K562 (cell line): ENCODE measurements at regions not wholly inside any gene's neighbourhood (a gene's known extent, or its start where the extent isn't known, plus 50 kb on each side); places are given as distances from the start of the nearest gene placed in this dataset.

ENCODE experiments used
- ATAC-seq: fragments of 200-7000 bp; cut with Tn5 transposase; 3 replicates; pipeline ENCODE4 v1.9.1; 2020; ENCODE audit warnings: moderate library complexity
- BruUV-seq: library from RNA; stranded (reverse); fragments of 400-500 nt; replicated peaks from 2 replicates; lab custom pipeline; 2021; lab: Mats Ljungman, UMichigan
- CTCF ChIA-PET: fragments of 300-600 bp; formaldehyde crosslinking; extraction: SDS; loops from one replicate; lab custom pipeline; 2021; ENCODE audit warnings: low intra/inter-chr PET ratio; lab: Yijun Ruan, JAX
- POLR2A ChIA-PET: fragments of 300-600, 350-650 bp; sonication (Branson Sonifier 250); formaldehyde crosslinking; extraction: SDS; loops from one replicate; lab custom pipeline; 2021; ENCODE audit warnings: antibody characterized with exemption, inconsistent platforms; lab: Yijun Ruan, JAX
- DNase-seq, 4 experiments: peaks; one replicate each; pipeline versions ENCODE4 v3.0.0 to v3.0.0-alpha.2; 2011 to 2018; ENCODE audit warnings: low spot score in 3 of 4, mixed read lengths in 3 of 4; ENCODE audit errors: extremely low read depth in 1 of 4
- FAIRE-seq: peaks from 2 replicates; lab custom pipeline; 2011; peaks lifted over from hg19 to GRCh38; lab: Jason Lieb, UNC
- H2AFZ ChIP-seq: 2 replicates; pipeline ENCODE4 v1.6.0; 2011; ENCODE audit warnings: low read depth, low read length, control low read depth, inconsistent platforms
- H3K27ac ChIP-seq: fragments of 200-600 bp; 3 replicates; pipeline ENCODE4 v1.8.0; 2011; ENCODE audit warnings: low read depth, mild to moderate bottlenecking, control low read depth, inconsistent platforms, low read length, moderate library complexity, mixed read lengths; ENCODE audit errors: extremely low read depth
- H3K27me3 ChIP-seq, 2 experiments: fragments of 300-600 bp in 1 of 2; 2 replicates in 1 of 2; 3 replicates in 1 of 2; pipeline versions ENCODE4 v1.6.0 to v1.8.0; 2011; ENCODE audit warnings: inconsistent platforms in 2 of 2, low read length in 2 of 2, mild to moderate bottlenecking in 1 of 2, mixed read lengths in 1 of 2, moderate library complexity in 1 of 2; ENCODE audit not compliant: control insufficient read depth in 2 of 2, insufficient read depth in 2 of 2
- H3K36me3 ChIP-seq: fragments of 300-600 bp; 3 replicates; pipeline ENCODE4 v1.8.0; 2011; ENCODE audit warnings: mild to moderate bottlenecking, low read length, inconsistent platforms; ENCODE audit not compliant: control insufficient read depth, insufficient read depth
- H3K4me1 ChIP-seq, 2 experiments: fragments of 200-600 bp in 1 of 2; replicated peaks in 1 of 2; 2 replicates in 1 of 2; 3 replicates in 1 of 2; pipeline versions ENCODE4 v1.5.1 to v1.8.0; 2011; ENCODE audit warnings: inconsistent platforms in 2 of 2, low read length in 2 of 2, mild to moderate bottlenecking in 1 of 2, mixed read lengths in 1 of 2, moderate library complexity in 1 of 2; ENCODE audit not compliant: control insufficient read depth in 2 of 2, insufficient read depth in 2 of 2
- H3K4me2 ChIP-seq: 2 replicates; pipeline ENCODE4 v1.6.1; 2011; ENCODE audit warnings: low read length, control low read depth, inconsistent platforms, mixed read lengths; ENCODE audit not compliant: insufficient read depth
- H3K4me3 ChIP-seq: fragments of 200-600 bp; sonication (generic), shearing (Covaris generic); 2 replicates; pipeline ENCODE4 v1.5.1; 2016; ENCODE audit warnings: control low read depth, inconsistent platforms
- H3K79me2 ChIP-seq: fragments of 200-600 bp; 3 replicates; pipeline ENCODE4 v1.8.0; 2011; ENCODE audit warnings: low read length, inconsistent platforms; ENCODE audit not compliant: control insufficient read depth, insufficient read depth
- H3K9ac ChIP-seq, 2 experiments: 2 replicates each; pipeline versions ENCODE4 v1.6.0 to v1.6.1; 2011; ENCODE audit warnings: low read depth in 2 of 2, low read length in 2 of 2, control low read depth in 1 of 2, inconsistent platforms in 1 of 2, mild to moderate bottlenecking in 1 of 2, mixed read lengths in 1 of 2; ENCODE audit not compliant: insufficient read depth in 1 of 2
- H3K9me1 ChIP-seq: one replicate; pipeline ENCODE4 v1.6.0; 2011; ENCODE audit warnings: inconsistent platforms, mild to moderate bottlenecking, low read length, moderate library complexity; ENCODE audit not compliant: control insufficient read depth, insufficient read depth
- H3K9me3 ChIP-seq: replicated peaks from 2 replicates; pipeline ENCODE4 v1.5.1; 2011; ENCODE audit warnings: low read depth, low read length, inconsistent platforms; ENCODE audit not compliant: control insufficient read depth, insufficient read depth
- H4K20me1 ChIP-seq: replicated peaks from 2 replicates; pipeline ENCODE4 v1.6.1; 2011; ENCODE audit warnings: low read length, inconsistent platforms, mixed read lengths; ENCODE audit not compliant: control insufficient read depth, insufficient read depth
- CSDE1 ChIP-seq, 2 experiments: fragments of 450-650 bp; IDR thresholded peaks; 2 replicates each; pipeline ENCODE4 v1.6.1; 2016; ENCODE audit warnings: mild to moderate bottlenecking in 1 of 2
- TAF7 ChIP-seq: fragments of 450-650 bp; IDR thresholded peaks from 2 replicates; pipeline ENCODE4 v1.6.1; 2016; ENCODE audit warnings: missing genetic modification characterization, missing compliant biosample characterization
- TCF7 ChIP-seq: sonication (generic); IDR thresholded peaks from 2 replicates; pipeline ENCODE4 v1.6.1; 2016; ENCODE audit warnings: antibody characterized with exemption, borderline replicate concordance
- ZNF764 ChIP-seq: fragments of 250-450 bp; sonication (Bioruptor Pico); IDR thresholded peaks from 2 replicates; pipeline ENCODE4 v1.4.0; 2020; ENCODE audit warnings: low read depth, mild to moderate bottlenecking, moderate library complexity
- WGBS: fragments of 100-300 bp; shearing (Covaris generic); methylation state at CpG from one replicate; pipeline ENCODE4 v1.1.6; 2016; ENCODE audit warnings: low coverage, mixed read lengths; ENCODE audit not compliant: insufficient coverage; ENCODE audit errors: missing lambda C conversion rate; 5-methylcytosine and 5-hydroxymethylcytosine counted together
- in situ Hi-C: fragments of 300-500 bp; cut with MboI; formaldehyde crosslinking; loops from 4 replicates; pipeline ENCODE4 v1.15.0; 2018; ENCODE audit warnings: inconsistent platforms, mixed read lengths
- intact Hi-C: fragments of 100-400 bp; cut with micrococcal nuclease; formaldehyde crosslinking; loops from 2 replicates; pipeline ENCODE4 v1.14.2; 2022
- TF ChIP-seq, protein P1 (sequence below), 2 experiments: fragments of 250-450 bp in 1 of 2; fragments of 450-650 bp in 1 of 2; sonication (Bioruptor Pico) in 1 of 2; IDR thresholded peaks; 2 replicates each; pipeline versions ENCODE4 v1.6.1 to v1.8.0; 2016 to 2021; ENCODE audit warnings: mild to moderate bottlenecking in 2 of 2, moderate library complexity in 2 of 2, missing compliant biosample characterization in 1 of 2, missing genetic modification characterization in 1 of 2
- TF ChIP-seq, protein P2 (sequence below): fragments of 450-650 bp; formaldehyde crosslinking; IDR thresholded peaks from 2 replicates; pipeline ENCODE4 v1.4.0; 2020; ENCODE audit warnings: mild to moderate bottlenecking, moderate library complexity
- TF ChIP-seq, protein P3 (sequence below): fragments of 250-450 bp; sonication (Bioruptor Pico); IDR thresholded peaks from 2 replicates; pipeline ENCODE4 v1.4.0; 2020; ENCODE audit warnings: mild to moderate bottlenecking, moderate library complexity

DNA sequence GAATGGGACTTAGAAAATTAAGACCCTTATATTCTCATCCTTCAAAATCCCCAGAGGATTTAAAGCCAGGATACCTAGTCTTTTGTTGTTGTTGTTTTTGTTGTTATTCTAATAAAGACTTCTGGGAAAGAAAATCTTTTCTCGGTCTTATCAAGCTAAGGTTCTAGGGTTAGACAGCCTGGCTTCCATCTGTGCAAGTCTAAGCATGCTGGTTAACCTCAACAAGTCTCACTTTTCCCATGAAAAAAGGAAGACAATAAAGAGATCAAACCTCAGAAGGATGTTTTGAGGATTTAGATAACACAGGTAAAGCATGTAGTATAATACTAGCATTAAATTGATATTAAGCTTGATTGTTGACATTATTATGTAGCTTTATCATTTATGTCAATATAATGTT lies 486.4 kb upstream of the SOX9 start:
- no peak overlapping the region for H3K9ac ChIP-seq
- no peaks in the 10 kb centered on the region for H3K9me3 ChIP-seq
- no peaks in the 10 kb centered on the region for H3K36me3 ChIP-seq
- no peak overlapping the region for H2AFZ ChIP-seq
- intact Hi-C loops = no loop called here
- no peak for DNase-seq
- no TSS peak for BruUV-seq
- H3K4me3 ChIP-seq = no peak overlapping the region
- H3K4me2 ChIP-seq = no peak overlapping the region
- 0% methylated on average over 1 of the region's 1 CpG for WGBS
- H3K9me1 ChIP-seq = no peaks in the 10 kb centered on the region
- no peaks in the 10 kb centered on the region for H4K20me1 ChIP-seq
- ATAC-seq = no peak
- ChIA-PET POLR2A (no interaction called here), CTCF (no interaction called here)
- H3K4me1 ChIP-seq = no peaks in the 10 kb centered on the region
- no peak for TF ChIP-seq ZNF764
- in situ Hi-C loops = no loop called here
- H3K79me2 ChIP-seq = no peaks in the 10 kb centered on the region
- H3K27ac ChIP-seq = no peak overlapping the region
- no peak for FAIRE-seq
- no peaks in the 10 kb centered on the region for H3K27me3 ChIP-seq

GRCh38 chr17:71635187-71635586 lies 485.6 kb upstream of the SOX9 start:
- Histone ChIP-seq H3K27ac (no peak overlapping the region), H3K9ac (no peak overlapping the region), H3K4me3 (no peak overlapping the region), H3K9me3 (no peaks in the 10 kb centered on the region), H3K27me3 (no peaks in the 10 kb centered on the region), H3K79me2 (no peaks in the 10 kb centered on the region), H2AFZ (no peak overlapping the region), H3K36me3 (no peaks in the 10 kb centered on the region), H3K4me1 (no peaks in the 10 kb centered on the region), H3K4me2 (no peak overlapping the region), H3K9me1 (no peaks in the 10 kb centered on the region), H4K20me1 (no peaks in the 10 kb centered on the region)
- ATAC-seq = no peak
- in situ Hi-C loops = no loop called here
- ChIA-PET POLR2A (no interaction called here), CTCF (no interaction called here)
- FAIRE-seq = no peak
- DNase-seq = no peak
- no TSS peak for BruUV-seq
- 0% methylated on average over 5 of the region's 5 CpGs for WGBS
- intact Hi-C loops = no loop called here
- TF ChIP-seq, protein P1, sequence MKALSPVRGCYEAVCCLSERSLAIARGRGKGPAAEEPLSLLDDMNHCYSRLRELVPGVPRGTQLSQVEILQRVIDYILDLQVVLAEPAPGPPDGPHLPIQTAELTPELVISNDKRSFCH (CRISPR knock-in tag; IDR thresholded peaks at IDR 0.05) = no peak
- TF ChIP-seq, protein P1 (tag; IDR thresholded peaks at IDR 0.05) = no peak
- TF ChIP-seq, protein P2, sequence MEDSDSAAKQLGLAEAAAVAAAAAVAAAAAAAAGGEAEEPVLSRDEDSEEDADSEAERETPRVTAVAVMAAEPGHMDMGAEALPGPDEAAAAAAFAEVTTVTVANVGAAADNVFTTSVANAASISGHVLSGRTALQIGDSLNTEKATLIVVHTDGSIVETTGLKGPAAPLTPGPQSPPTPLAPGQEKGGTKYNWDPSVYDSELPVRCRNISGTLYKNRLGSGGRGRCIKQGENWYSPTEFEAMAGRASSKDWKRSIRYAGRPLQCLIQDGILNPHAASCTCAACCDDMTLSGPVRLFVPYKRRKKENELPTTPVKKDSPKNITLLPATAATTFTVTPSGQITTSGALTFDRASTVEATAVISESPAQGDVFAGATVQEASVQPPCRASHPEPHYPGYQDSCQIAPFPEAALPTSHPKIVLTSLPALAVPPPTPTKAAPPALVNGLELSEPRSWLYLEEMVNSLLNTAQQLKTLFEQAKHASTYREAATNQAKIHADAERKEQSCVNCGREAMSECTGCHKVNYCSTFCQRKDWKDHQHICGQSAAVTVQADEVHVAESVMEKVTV (CRISPR knock-in tag) = no peak
- TF ChIP-seq CSDE1 (IDR thresholded peaks at IDR 0.05) (no peak), TCF7 (no peak), TAF7 (no peak)
- TF ChIP-seq, protein P3, sequence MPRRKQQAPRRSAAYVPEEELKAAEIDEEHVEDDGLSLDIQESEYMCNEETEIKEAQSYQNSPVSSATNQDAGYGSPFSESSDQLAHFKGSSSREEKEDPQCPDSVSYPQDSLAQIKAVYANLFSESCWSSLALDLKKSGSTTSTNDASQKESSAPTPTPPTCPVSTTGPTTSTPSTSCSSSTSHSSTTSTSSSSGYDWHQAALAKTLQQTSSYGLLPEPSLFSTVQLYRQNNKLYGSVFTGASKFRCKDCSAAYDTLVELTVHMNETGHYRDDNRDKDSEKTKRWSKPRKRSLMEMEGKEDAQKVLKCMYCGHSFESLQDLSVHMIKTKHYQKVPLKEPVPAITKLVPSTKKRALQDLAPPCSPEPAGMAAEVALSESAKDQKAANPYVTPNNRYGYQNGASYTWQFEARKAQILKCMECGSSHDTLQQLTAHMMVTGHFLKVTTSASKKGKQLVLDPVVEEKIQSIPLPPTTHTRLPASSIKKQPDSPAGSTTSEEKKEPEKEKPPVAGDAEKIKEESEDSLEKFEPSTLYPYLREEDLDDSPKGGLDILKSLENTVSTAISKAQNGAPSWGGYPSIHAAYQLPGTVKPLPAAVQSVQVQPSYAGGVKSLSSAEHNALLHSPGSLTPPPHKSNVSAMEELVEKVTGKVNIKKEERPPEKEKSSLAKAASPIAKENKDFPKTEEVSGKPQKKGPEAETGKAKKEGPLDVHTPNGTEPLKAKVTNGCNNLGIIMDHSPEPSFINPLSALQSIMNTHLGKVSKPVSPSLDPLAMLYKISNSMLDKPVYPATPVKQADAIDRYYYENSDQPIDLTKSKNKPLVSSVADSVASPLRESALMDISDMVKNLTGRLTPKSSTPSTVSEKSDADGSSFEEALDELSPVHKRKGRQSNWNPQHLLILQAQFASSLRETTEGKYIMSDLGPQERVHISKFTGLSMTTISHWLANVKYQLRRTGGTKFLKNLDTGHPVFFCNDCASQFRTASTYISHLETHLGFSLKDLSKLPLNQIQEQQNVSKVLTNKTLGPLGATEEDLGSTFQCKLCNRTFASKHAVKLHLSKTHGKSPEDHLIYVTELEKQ (CRISPR knock-in tag) = no peak
